ENCODE measurements at regions not wholly inside any gene's neighbourhood (a gene's known extent, or its start where the extent isn't known, plus 50 kb on each side); places are given as distances from the start of the nearest gene placed in this dataset.

DNA sequence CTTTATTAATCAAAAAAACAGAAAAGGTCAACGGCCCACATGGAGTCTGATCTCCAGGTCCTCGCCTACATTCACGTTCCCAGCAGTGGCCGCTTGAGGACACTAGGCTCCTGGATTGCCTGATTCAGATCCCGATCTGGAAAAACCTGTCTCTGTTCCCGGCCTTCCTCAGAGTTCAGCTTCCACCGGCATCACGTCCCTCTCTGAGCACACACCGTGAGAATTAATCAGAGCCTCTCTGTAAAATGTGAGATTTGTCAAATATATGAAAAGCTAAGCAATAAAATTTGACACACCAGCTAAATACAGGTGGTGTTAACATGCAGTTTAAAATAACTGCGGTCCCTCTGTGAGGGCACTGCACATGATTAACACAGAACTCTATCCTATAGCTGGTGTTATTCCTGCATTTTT lies 122.8 kb upstream of the COL21A1 start:
- Histone ChIP-seq H3K36me3 (ENCODE audit: insufficient read depth, low read length) (no peaks in the 10 kb centered on the region), H3K4me3 (ENCODE audit: low read length) (no peak overlapping the region), H3K27me3 (ENCODE audit: insufficient read depth, low read length) (no peaks in the 10 kb centered on the region), H2AFZ (ENCODE audit: low read depth, low read length) (peak overlapping the region; percentile 9), H3K4me1 (ENCODE audit: insufficient read depth, low read length) (no peaks in the 10 kb centered on the region), H3K9me3 (ENCODE audit: low read length) (no peaks in the 10 kb centered on the region)

DNA sequence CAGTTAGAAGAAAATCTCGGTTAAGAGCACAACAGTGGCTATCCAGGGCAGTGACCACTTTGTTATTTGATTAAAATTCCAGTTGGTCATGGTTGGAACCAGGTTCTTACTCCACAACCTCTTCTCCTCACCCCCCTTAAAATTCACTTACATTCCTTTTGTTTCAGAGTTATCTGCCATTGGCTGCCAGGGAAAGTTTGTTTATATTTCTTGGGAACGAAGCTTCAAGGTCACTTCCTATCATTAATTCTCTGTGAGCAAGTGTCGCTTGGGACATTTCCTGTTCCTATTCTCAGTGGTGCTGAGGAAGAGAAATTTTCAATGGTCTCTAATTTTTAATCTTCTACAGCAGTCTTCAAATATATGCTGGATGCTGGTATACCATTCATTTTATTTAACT lies 121.1 kb upstream of the COL21A1 start:
- Histone ChIP-seq H3K36me3 (ENCODE audit: insufficient read depth, low read length) (no peaks in the 10 kb centered on the region), H3K9me3 (ENCODE audit: low read length) (no peaks in the 10 kb centered on the region), H3K4me3 (ENCODE audit: low read length) (no peak overlapping the region), H3K27me3 (ENCODE audit: insufficient read depth, low read length) (no peaks in the 10 kb centered on the region), H2AFZ (ENCODE audit: low read depth, low read length) (no peak overlapping the region), H3K4me1 (ENCODE audit: insufficient read depth, low read length) (no peaks in the 10 kb centered on the region)

DNA sequence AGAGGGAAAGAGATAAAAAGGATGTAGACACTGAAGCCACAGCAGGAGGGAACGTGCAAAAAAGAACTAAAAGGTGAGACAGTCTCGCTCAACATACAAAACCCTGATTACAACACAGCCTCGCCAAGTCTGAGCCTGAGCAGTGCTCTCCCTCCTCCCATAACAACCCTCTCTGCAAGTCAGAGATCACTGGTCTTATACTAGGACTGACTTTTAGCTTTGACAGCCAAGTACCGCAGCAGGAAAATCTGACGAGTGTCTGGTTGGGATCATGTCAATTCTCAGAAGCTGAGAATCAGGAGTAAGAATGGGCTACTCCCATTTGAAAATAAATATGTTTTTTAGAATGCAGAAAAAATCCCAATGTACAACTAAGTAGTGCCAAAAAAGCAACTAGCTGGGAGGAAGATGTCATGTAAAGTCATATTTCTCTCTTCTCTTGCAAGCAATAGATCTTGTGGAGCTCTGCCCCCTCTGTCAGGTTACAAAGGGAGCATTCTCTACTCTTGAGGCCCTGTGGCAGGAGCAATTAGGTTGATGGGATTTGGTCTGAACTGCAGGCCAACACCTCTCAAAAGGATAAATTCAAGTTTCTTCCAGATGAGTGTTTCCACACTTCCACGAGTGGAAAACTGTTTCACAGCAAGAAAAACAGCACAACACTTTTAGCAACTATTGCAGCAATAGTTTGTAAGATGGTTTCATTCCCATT lies 118.9 kb upstream of the COL21A1 start:
- Histone ChIP-seq H2AFZ (ENCODE audit: low read depth, low read length) (no peak overlapping the region), H3K27me3 (ENCODE audit: insufficient read depth, low read length) (no peaks in the 10 kb centered on the region), H3K4me3 (ENCODE audit: low read length) (no peak overlapping the region), H3K36me3 (ENCODE audit: insufficient read depth, low read length) (no peaks in the 10 kb centered on the region), H3K9me3 (ENCODE audit: low read length) (no peaks in the 10 kb centered on the region), H3K4me1 (ENCODE audit: insufficient read depth, low read length) (no peaks in the 10 kb centered on the region)

DNA sequence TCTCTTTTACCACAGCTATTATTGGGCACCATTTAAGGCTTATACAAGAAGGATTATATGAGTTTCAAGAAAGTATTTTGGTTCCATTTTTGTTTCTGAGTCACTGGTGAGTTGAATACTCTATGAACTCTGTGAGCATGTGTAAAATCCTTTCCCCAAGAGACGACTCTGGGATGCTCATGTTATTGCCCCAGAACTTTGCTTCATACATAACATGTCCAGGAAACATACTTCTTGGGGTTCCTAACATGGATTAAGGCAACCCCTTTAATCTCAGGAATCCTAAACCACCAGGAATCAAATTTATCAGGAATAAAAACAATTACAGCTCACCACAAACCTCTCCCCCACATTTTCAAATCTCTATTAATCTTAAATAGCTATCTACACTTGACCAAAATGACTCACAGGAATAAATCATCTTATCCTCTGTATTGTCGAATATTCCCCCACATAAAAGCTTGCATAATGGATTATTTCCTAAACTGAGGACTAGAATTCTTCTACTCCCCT lies 117.5 kb upstream of the COL21A1 start:
- Histone ChIP-seq H2AFZ (ENCODE audit: low read depth, low read length) (no peak overlapping the region), H3K36me3 (ENCODE audit: insufficient read depth, low read length) (no peaks in the 10 kb centered on the region), H3K9me3 (ENCODE audit: low read length) (no peaks in the 10 kb centered on the region), H3K4me1 (ENCODE audit: insufficient read depth, low read length) (no peaks in the 10 kb centered on the region), H3K4me3 (ENCODE audit: low read length) (no peak overlapping the region), H3K27me3 (ENCODE audit: insufficient read depth, low read length) (no peaks in the 10 kb centered on the region)

DNA sequence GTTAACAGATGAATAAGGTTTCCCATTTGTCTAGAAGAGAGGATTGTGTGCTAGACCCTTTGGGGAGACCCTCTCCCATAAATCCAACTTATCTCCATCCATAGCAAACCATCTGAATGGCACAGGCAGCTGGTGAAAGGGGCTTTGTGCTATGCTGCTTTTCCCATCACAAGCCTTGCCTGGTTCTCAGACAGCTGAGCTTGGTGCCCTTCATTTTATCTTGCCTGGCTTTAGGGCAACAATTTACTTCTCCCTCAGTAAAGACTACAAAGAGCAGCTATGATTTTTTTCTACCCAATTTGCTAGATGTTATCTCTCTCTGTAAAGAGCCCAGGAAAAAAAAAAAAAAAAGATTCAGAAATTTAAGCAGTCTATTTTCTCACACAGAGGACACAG lies 117.0 kb upstream of the COL21A1 start:
- no peaks in the 10 kb centered on the region for H3K4me1 ChIP-seq (ENCODE audit: insufficient read depth, low read length)
- no peak overlapping the region for H2AFZ ChIP-seq (ENCODE audit: low read depth, low read length)
- no peak overlapping the region for H3K4me3 ChIP-seq (ENCODE audit: low read length)
- H3K36me3 ChIP-seq (ENCODE audit: insufficient read depth, low read length): no peaks in the 10 kb centered on the region
- no peaks in the 10 kb centered on the region for H3K27me3 ChIP-seq (ENCODE audit: insufficient read depth, low read length)
- H3K9me3 ChIP-seq (ENCODE audit: low read length): no peaks in the 10 kb centered on the region

DNA sequence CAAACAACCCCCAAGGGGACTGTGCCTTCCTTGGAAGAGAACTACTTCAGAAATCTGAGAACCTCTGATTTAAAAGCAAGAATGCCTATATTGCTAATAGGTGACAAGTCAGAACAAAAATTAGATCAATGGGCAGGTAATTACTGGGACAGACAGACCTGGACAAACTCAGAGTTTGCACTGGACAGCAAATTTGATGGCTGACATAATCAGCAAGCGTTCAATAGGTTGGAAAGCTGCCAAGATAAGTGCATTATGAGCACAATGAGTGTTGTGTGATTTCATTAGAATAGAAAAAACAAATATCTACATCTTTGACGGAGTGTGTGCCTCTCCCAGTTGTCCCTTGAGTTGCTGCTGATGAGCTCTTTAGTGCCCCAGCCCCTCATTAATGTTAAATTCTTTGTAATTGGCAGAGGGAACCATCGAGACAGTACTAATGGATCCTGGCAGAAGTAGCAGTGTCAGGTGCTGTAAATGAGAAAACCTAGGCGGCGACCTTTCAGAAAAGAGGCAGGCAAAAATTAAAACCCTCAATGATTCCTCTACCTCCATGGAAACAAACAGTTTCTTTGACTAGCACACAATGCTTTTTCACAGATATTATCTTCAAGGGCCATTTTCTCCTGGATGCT lies 116.5 kb upstream of the COL21A1 start:
- Histone ChIP-seq H3K4me3 (ENCODE audit: low read length) (no peak overlapping the region), H2AFZ (ENCODE audit: low read depth, low read length) (no peak overlapping the region), H3K4me1 (ENCODE audit: insufficient read depth, low read length) (no peaks in the 10 kb centered on the region), H3K9me3 (ENCODE audit: low read length) (no peaks in the 10 kb centered on the region), H3K27me3 (ENCODE audit: insufficient read depth, low read length) (no peaks in the 10 kb centered on the region), H3K36me3 (ENCODE audit: insufficient read depth, low read length) (no peaks in the 10 kb centered on the region)

DNA sequence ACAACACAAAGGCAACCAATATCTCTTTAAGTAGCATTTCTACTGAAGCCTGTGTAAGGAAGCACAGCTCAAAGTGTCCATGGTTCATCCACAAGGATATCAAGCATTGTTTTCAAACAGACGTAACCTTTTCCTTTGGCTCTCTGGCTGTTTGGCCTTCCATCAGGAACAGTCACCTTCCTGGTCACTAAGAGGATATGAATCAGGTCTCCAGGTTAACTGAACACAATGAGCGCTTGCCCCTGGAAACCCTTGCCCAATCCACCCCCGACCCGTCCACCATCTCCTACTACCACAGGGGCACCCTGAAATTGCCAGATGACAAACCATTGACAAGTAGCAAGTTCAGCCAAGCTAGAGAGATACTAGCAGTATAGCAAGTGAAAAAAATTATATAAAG lies 114.4 kb upstream of the COL21A1 start:
- Histone ChIP-seq H2AFZ (ENCODE audit: low read depth, low read length) (no peak overlapping the region), H3K4me3 (ENCODE audit: low read length) (no peak overlapping the region), H3K9me3 (ENCODE audit: low read length) (no peaks in the 10 kb centered on the region), H3K4me1 (ENCODE audit: insufficient read depth, low read length) (no peaks in the 10 kb centered on the region), H3K27me3 (ENCODE audit: insufficient read depth, low read length) (no peaks in the 10 kb centered on the region), H3K36me3 (ENCODE audit: insufficient read depth, low read length) (no peaks in the 10 kb centered on the region)

DNA sequence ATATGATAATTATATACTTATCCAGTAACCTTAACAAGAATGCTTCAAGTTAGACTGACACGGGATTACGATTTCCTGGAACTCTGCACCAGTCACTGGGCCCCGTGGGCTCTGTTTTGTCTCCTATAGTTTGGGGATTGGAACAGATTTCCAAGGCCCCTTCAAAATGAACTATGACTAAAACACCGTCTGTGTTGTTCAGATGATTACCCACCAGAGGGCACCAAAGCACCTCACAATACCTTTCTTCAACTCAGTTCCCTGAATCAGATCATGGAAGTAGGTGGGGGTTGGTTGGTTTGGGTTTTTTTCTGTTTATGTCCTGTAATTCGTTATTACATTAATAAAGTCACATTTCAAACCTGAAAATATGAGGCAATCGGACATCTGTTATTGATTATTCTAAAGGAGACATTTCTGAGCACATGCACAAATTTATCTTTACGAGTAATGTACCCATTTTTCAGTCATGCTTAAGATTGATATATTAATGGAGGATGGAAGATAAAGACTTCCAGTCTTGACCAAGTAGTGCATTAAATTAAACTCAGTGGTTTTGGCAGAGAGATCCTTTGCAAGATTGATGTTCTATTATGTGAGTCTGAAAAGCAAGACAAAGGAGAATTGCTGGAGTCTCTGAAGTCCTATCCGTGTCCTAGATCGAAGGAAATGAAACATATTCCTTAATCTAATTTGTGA lies 112.0 kb upstream of the COL21A1 start:
- Histone ChIP-seq H3K9me3 (ENCODE audit: low read length) (no peaks in the 10 kb centered on the region), H3K4me1 (ENCODE audit: insufficient read depth, low read length) (peaks cover 6% of the 10 kb centered on the region), H3K27me3 (ENCODE audit: insufficient read depth, low read length) (no peaks in the 10 kb centered on the region), H2AFZ (ENCODE audit: low read depth, low read length) (no peak overlapping the region), H3K4me3 (ENCODE audit: low read length) (no peak overlapping the region), H3K36me3 (ENCODE audit: insufficient read depth, low read length) (no peaks in the 10 kb centered on the region)

DNA sequence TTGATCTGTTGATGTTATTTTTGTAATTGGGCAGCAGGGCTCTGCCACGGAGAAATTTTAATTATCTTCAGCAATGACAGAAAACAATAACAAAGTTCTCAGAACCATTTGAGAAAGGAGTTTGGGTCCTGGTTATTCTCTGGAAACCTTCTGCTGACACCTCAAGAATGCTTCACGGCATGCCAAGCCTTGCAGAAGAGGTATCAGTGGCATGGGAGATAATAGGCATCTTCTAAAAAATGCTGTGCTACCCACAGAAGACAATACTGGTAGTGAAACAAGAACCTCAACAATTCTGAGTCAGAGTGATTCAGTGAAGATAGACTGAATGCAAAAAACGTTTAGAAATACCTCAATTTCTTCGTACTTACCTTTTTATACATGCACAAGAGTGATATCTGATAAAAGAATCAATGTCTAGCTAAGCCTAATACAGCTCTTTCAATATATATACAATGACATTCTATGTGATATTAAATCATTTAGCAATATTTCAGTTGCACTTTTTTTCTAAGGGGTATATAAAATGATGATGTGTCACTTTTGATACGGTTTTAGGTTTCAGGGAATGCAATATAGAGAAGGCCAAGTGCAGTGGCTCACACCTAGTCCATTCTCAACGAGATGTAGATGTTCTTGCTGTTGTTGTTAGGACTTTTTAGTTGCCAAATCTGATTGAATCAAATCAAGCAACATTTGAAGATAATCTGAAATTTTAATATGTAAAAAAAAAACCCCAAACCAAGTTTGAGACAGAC lies 110.4 kb upstream of the COL21A1 start:
- H3K4me3 ChIP-seq (ENCODE audit: low read length): no peak overlapping the region
- H2AFZ ChIP-seq (ENCODE audit: low read depth, low read length): no peak overlapping the region
- peaks cover 6% of the 10 kb centered on the region for H3K4me1 ChIP-seq (ENCODE audit: insufficient read depth, low read length)
- no peaks in the 10 kb centered on the region for H3K27me3 ChIP-seq (ENCODE audit: insufficient read depth, low read length)
- H3K9me3 ChIP-seq (ENCODE audit: low read length): no peaks in the 10 kb centered on the region
- no peaks in the 10 kb centered on the region for H3K36me3 ChIP-seq (ENCODE audit: insufficient read depth, low read length)

DNA sequence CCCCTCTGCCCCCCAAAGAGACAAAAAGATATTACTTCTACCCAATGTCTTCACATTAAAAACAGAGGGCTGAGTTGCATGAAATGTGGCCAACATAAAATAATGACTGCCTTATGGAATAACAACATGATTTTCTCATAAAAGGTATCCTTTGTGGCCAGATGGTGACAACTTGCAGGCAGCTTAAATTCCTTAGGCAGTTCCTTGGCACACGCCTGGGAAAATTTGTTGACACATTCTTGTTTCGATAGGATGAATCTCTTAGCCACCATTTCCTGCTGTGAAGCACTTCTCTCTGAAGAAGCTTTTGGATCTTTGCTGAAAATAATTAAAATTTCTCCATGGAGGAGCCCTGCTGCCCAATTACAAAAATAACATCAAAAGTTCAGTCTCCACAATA lies 109.0 kb upstream of the COL21A1 start:
- Histone ChIP-seq H3K4me1 (ENCODE audit: insufficient read depth, low read length) (peaks cover 6% of the 10 kb centered on the region), H3K27me3 (ENCODE audit: insufficient read depth, low read length) (no peaks in the 10 kb centered on the region), H3K4me3 (ENCODE audit: low read length) (no peak overlapping the region), H3K9me3 (ENCODE audit: low read length) (no peaks in the 10 kb centered on the region), H3K36me3 (ENCODE audit: insufficient read depth, low read length) (no peaks in the 10 kb centered on the region), H2AFZ (ENCODE audit: low read depth, low read length) (no peak overlapping the region)

DNA sequence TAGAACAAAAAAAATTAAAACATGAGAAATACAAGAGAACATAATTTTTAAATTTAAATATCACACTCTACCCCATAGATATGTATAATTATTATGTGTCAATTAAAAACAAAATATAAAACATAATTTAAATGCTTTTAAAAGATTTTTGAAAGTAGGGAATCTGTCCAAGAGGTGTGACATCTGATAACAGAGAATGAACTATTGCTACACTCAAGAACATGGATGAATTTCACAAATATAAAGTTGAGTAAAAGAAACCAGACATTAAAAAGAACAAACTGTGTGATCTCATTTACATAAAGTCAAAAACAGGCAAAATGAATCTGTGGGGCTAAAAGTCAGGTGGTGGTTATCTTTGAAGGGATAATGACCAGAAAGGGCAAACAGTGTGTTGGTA lies 106.5 kb upstream of the COL21A1 start:
- H3K4me3 ChIP-seq (ENCODE audit: low read length): no peak overlapping the region
- H2AFZ ChIP-seq (ENCODE audit: low read depth, low read length): no peak overlapping the region
- H3K4me1 ChIP-seq (ENCODE audit: insufficient read depth, low read length): peaks cover 6% of the 10 kb centered on the region
- no peaks in the 10 kb centered on the region for H3K36me3 ChIP-seq (ENCODE audit: insufficient read depth, low read length)
- no peaks in the 10 kb centered on the region for H3K9me3 ChIP-seq (ENCODE audit: low read length)
- no peaks in the 10 kb centered on the region for H3K27me3 ChIP-seq (ENCODE audit: insufficient read depth, low read length)

DNA sequence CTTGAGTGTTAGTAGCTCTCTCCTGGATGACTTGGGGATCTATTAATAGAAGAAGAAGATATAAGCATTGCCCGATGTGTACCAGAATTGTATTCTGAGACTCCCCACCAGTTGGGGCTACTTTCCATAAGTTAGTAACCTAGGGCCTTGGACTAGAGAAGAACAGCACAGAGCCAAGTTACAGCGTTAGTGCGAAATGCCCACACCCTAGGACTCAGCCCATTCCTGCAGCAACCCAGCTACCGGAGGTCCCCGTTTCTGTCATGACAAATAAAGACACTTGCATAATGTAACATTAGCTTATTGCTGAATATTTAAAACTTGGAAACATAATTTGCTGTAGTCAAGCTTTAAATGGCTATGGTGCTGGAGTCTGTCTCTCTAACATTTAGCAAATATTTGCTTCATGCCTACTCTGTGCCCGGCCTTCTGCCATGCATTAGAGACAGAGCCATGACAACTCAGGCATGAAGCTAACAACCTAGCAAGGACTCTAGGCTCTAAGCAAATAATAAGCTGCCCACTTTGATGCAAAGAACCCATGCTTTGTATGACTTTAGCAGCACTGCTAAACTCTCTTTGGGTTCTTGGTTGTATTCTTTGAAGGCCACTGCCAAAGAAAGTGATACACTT lies 103.4 kb upstream of the COL21A1 start:
- Histone ChIP-seq H2AFZ (ENCODE audit: low read depth, low read length) (no peak overlapping the region), H3K4me1 (ENCODE audit: insufficient read depth, low read length) (no peaks in the 10 kb centered on the region), H3K27me3 (ENCODE audit: insufficient read depth, low read length) (no peaks in the 10 kb centered on the region), H3K9me3 (ENCODE audit: low read length) (no peaks in the 10 kb centered on the region), H3K4me3 (ENCODE audit: low read length) (no peak overlapping the region), H3K36me3 (ENCODE audit: insufficient read depth, low read length) (no peaks in the 10 kb centered on the region)

Data from neuron (in vitro differentiated cells).